22Rv1 (cell line): ENCODE measurements at regions not wholly inside any gene's neighbourhood (a gene's known extent, or its start where the extent isn't known, plus 50 kb on each side); places are given as distances from the start of the nearest gene placed in this dataset.

Experiments
- CTCF ChIP-seq: fragments of 450-650 bp; IDR thresholded peaks from 2 replicates; pipeline ENCODE4 v1.5.1; 2017; ENCODE audit warnings: mild to moderate bottlenecking
- ZFX ChIP-seq: fragments of 450-650 bp; IDR thresholded peaks from 2 replicates; pipeline ENCODE4 v1.6.1; 2017; ENCODE audit warnings: antibody characterized with exemption, borderline replicate concordance

GRCh38 chr5:98583586-98583985 lies 189.9 kb upstream of the RGMB start:
- no peak for TF ChIP-seq CTCF
- TF ChIP-seq ZFX: no peak
